Activated CD8-positive, alpha-beta memory T cell treated with anti-CD3 and anti-CD28 coated beads for 4 hours (primary cell): ENCODE measurements at regions not wholly inside any gene's neighbourhood (a gene's known extent, or its start where the extent isn't known, plus 50 kb on each side); places are given as distances from the start of the nearest gene placed in this dataset.

Experiments used
- DNase-seq, 2 donors: peaks; one replicate each; pipeline ENCODE4 v3.0.0-alpha.2; 2020; ENCODE audit warnings: low read depth in 2 of 2

- no peak for DNase-seq
These were observed 111.4 kb upstream of the C1QTNF9B start for GRCh38 chr13:24008679-24009078.

- DNase-seq = no peak
These were observed 114.0 kb upstream of the C1QTNF9B start for GRCh38 chr13:24011266-24011665.

GRCh38 chr13:24012648-24013047 lies 115.3 kb upstream of the C1QTNF9B start:
- no peak for DNase-seq

- no peak for DNase-seq
These were observed 115.9 kb upstream of the C1QTNF9B start for GRCh38 chr13:24013189-24013588.

- DNase-seq = no peak
These were observed 118.7 kb upstream of the C1QTNF9B start for GRCh38 chr13:24016046-24016445.

GRCh38 chr13:24022568-24022967 lies 125.3 kb upstream of the C1QTNF9B start:
- no peak for DNase-seq

- no peak for DNase-seq
These were observed 125.8 kb upstream of the C1QTNF9B start for GRCh38 chr13:24023073-24023472.

- no peak for DNase-seq
These were observed 130.2 kb upstream of the C1QTNF9B start for GRCh38 chr13:24027494-24027893.

GRCh38 chr13:24032252-24032651 lies 128.3 kb upstream of the SPATA13 start:
- DNase-seq = no peak

GRCh38 chr13:24032674-24033073 lies 127.8 kb upstream of the SPATA13 start:
- DNase-seq = no peak

- DNase-seq = no peak
These were observed 126.8 kb upstream of the SPATA13 start for GRCh38 chr13:24033527-24034302.

GRCh38 chr13:24035411-24035810 lies 125.1 kb upstream of the SPATA13 start:
- DNase-seq = no peak

- DNase-seq = no peak
These were observed 124.4 kb upstream of the SPATA13 start for GRCh38 chr13:24036115-24036514.

- DNase-seq = no peak
These were observed 122.1 kb upstream of the SPATA13 start for GRCh38 chr13:24038405-24038804.

GRCh38 chr13:24038841-24039330 lies 121.6 kb upstream of the SPATA13 start:
- no peak for DNase-seq

GRCh38 chr13:24039621-24040475 lies 120.7 kb upstream of the SPATA13 start:
- no peak for DNase-seq

GRCh38 chr13:24040835-24041234 lies 119.7 kb upstream of the SPATA13 start:
- no peak for DNase-seq

GRCh38 chr13:24041651-24042225 lies 118.8 kb upstream of the SPATA13 start:
- DNase-seq = no peak

- DNase-seq = no peak
These were observed 117.6 kb upstream of the SPATA13 start for GRCh38 chr13:24042710-24043440.

- DNase-seq = no peak
These were observed 116.8 kb upstream of the SPATA13 start for GRCh38 chr13:24043590-24044350.

GRCh38 chr13:24045597-24045996 lies 114.9 kb upstream of the SPATA13 start:
- no peak for DNase-seq
